Embryonic facial prominence (tissue), 1 donor: ENCODE measurements at regions not wholly inside any gene's neighbourhood (a gene's known extent, or its start where the extent isn't known, plus 50 kb on each side); places are given as distances from the start of the nearest gene placed in this dataset.

Source experiments
- DNase-seq: peaks from one replicate; pipeline ENCODE4 v3.0.0-alpha.2; 2016; ENCODE audit errors: extremely low spot score

DNA sequence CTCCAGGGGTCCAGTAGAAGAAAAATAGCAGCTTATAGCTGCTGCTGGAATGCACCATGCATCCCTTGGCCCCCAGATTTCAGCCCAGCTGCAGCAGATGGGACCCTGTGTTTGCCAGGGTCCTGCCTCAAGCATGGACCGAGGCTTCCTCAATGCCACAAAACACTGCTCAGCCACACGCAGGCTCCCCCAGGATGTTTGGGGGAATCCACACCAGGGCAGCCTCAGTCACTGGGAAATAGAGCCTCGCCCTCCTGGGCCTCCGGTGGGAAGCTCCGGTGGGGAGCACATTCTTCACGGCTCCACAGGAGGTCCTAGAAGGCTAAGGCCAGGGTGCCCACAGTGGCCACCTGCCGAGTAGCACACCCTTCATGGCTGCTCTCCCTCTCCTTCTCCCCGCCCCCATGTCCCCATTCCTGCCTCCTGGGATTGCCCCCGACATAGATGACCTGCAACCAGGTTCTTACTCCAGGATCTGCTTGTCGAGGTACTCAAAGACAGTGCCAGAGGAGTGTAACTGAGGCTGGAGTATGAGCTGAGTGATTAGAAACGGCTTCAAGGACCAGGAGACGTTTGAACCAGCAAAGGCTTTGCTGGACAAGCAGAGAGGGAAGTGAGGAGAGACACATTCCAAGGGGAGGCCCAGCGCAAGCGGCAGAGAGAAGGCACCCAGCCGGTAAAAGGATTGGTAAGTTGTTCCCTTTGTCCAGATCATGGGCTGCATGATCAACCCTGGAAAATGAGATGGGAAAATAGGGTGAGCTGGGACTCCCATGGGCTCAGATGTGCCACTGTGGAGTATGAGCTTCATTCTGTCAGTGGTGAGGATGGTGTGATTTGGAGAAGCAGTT lies 110.7 kb upstream of the UQCRFS1 start:
- no peak for DNase-seq

DNA sequence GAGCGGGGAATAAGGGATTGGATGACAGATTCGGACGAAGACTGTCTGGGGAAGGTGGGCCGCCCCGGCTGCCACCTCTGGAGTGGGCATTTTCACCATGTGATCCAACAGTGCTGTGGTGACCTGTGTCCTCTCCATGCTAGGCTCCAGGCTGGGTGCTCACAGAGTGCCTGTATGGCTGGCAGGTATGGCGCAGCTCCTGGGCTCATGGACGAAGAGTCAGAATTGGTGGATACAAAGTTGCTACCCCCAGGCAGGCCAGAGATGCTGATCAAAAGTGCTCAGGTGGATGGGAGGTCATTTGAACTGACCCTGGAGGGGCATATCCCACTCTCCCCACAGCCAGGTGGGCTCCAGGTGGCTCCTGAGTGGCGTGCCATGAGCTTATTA lies 111.3 kb upstream of the UQCRFS1 start:
- no peak for DNase-seq

DNA sequence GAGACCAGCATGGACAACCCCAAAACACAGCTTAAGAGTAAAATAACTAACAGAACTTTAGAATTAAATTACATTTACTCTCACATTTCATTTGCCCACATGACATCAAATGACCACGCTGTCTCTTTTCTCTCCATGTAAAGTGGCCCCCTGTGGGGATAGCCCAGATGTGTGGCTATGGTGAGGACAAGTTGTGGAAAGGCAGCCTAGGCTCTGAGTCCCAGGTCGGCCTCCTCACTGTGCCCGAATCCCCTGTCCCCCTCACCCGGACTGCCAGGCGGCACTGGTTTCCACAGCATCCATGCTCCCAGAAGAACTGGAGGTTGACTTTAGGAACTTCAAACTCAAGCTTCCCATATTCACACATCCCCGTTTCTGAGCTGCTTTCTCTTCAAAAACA lies 111.8 kb upstream of the UQCRFS1 start:
- no peak for DNase-seq

DNA sequence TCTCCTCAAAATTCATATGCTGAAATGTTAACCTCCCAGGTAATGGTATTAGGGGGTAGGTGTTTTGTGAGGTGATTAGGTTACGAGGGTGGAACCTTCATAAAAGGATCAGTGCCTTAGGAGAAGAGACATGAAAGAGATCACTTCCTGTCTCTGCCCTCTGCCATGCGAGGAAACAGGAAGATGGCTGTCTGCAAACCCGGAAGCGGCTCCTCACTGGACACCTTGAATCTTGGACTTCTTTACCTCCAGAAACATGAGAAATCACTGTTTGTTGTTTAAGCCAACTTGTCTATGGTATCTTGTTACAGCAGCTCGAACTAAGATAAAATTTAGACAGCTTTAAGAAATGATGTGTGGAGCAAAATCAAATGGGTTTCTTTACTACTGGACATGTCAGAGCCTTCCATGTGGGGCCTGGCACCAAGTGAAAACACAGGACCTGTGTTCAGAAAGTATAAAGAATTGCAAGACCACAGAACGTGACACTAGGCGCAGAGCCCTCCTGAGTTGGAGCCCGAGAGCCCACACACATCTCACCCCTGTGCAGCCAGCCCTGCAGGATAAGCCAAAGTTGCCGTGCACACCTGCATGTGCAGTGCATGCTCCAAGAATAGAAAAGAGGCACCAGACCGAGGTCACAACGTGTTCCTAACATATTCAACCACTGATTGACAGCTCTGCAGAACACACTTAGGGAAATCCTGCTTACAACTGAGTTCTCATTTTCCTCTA lies 112.5 kb upstream of the UQCRFS1 start:
- no peak for DNase-seq

DNA sequence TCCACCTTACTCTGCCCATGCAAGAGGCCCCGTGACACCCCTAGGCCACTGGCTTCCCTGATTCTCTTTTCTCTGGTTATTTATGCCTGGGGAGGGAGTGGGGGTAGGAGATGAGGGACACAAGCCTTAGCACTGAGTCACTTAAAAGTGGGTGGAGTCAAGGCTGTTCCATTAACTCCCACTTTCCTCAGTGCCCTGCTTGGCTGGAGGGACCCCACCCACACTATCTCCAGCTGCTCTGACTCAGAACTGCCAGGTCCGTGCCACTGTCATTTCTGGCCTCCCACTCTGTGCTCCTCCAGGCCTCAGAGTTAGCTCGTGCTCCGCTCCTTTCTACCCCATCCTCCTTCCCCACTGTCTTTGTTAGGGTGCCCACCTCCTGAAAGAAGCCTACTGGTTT lies 113.4 kb upstream of the UQCRFS1 start:
- DNase-seq, result no peak

DNA sequence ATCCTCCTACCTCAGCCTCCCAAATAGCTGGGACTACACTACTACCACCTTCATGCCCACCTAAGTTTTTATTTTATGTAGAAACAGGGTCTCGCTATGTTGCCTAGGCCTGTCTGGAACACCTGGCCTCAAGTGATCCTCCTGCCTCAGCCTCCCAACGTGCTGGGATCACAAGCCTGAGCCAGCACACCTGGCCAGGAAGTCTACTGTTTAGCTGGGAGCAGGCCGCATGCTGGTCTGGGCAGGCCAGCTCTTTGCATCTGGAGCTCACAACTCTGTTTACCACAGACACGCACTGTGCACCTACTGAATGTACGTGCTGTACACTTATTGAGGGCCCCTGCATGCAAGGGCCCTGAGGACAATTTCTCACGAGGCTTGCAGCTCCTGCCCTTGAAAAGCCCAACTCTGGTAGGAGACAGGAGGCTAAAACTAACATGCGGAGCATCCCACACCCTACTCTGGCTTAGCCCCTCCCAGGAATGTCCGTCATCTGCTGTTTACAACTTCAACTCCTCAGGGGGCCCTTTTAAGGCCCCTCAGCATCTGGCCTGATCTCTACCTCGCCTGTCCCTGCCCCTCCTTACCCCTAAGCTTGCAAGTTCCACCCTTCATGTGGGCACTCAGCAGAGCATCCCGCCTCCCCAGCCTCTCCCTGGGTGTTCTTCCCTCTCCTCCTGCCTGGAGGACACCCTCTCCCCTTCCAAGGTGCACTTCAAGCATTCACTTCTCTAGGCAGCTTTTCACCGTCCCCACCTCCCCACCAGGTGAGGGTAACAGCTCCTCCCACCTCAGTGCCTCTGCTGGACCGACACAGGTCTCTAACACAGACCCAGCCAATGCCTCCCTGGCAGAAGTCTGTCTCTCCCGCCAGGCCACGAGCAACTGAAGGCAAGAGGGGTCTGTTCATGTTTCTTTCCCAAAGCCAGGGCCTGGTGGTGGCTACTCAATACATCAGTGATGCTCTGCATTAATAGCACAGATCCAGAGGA lies 114.2 kb upstream of the UQCRFS1 start:
- DNase-seq, result no peak

DNA sequence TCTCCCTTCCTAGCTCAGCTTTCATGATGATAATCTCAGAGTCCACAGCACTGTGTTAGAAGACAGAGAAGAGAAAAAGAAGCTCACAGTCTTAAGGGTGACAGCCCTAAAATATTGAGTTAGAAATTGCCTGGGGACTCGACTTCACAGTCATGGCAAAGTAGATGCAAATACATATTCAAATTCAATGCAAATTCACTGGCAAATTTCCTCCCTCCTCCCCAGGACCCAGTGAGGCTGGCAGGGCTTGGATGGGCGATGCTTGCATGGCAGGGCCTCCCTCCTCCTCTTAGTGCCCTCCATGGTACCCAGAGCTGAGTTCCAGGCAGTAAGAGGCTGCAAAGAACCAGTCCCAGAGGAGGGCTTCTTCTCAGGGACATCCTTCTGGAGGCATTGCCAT lies 115.6 kb upstream of the UQCRFS1 start:
- no peak for DNase-seq

DNA sequence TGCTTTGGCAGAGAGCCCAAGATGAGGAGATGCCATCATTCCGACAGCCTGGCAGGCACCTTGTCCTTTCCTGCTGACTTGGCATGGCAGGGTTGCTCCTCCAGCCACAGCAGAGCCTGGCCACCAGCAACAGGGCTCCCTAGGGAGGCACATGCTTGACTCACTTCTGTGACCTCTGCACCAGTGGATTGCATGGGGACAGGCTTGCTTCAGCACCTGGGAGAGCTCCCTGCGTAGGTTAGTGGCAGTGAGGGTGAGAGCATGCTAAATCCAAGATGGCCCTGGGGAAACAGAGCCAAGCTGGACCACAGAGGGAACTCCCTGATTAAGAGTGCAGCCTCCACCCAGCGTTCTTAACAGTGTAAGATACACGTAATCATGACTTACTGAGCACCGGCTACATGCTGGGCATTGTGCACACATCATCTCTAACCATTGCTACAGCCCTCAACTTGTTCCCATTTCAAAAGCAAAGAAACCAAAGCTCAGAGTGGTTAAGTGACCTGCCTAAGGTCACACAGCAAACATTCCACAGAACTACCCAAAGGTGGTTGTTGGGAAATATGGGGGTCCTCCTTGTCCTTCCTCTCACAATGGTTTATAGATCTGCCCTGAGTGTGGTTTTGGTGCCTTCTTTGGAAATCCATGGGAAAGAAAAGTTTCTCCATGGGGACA lies 116.6 kb upstream of the UQCRFS1 start:
- DNase-seq, result no peak

DNA sequence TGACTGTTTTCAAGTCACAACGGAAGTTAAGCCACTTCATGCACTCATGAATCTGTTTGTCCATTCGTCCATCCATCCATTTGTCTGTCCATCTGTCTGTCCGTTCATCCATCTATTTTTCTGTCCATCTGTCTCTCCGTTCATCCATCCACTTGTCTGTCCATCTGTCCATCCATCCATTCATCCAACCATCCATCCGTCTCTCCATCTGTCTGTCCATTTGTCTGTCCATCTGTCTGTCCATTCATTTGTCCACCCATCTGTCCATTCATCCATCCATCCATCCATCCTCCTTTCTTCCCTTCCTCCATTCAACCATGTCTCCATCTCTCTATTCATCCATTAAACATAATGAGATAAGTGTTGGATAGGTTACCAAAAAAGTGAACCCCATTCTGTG lies 123.5 kb upstream of the UQCRFS1 start:
- DNase-seq, result no peak

DNA sequence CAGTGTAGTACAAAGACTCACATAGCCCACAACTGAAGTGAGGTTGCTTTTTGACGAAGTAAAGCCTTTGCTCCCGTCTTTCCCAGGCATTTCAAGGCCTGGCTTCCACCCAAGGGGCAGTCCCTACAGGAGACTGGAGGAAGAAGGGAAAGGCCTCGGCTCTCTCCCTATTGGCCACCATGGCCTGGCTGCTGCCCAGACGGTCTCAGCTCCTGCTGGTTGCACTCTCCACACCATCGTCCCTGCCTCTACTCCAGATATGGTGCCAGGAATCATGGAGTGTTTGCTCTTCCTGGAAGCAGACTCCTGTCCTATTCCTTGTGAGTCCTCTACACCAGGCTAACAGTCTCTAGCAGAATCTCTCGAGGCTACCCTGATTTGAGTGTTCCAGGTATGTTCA lies 124.1 kb upstream of the UQCRFS1 start:
- DNase-seq, result no peak

DNA sequence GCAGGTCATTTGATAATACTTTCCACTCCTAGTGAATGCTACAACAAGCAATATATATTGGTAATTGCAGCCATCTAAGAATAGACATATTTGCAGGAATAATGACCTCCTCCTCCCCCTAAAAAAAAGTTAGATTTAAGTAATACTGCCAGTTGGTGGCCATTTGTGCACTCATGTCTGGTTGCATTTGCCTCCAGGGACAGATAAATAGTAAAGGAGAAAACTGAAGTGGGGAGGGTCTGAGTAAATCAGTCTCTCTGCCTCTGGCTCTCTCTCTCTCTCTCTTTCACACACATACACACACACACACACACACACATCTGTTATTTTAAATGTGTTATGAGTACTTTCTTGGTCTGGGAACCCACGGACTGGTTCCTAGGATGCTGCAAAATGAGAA lies 125.5 kb upstream of the UQCRFS1 start:
- DNase-seq, result no peak

DNA sequence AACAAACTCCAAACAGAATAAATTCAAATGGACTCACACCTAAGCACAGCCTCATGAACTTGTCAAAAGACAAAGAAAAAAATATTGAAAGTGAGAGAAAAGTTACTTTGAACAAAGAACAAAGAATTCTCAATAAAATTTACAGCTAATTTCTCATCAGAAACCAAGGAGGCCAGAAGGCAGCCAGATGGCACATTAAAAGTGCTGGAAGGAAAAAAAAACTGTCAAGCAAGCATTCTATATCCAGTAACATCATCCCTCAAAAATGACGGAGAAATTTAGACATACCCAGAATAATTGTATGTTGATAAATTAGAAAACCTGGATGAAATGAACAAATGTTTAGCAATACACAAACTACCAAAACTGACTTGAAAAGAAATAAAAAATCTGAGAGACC lies 129.8 kb upstream of the UQCRFS1 start:
- no peak for DNase-seq

DNA sequence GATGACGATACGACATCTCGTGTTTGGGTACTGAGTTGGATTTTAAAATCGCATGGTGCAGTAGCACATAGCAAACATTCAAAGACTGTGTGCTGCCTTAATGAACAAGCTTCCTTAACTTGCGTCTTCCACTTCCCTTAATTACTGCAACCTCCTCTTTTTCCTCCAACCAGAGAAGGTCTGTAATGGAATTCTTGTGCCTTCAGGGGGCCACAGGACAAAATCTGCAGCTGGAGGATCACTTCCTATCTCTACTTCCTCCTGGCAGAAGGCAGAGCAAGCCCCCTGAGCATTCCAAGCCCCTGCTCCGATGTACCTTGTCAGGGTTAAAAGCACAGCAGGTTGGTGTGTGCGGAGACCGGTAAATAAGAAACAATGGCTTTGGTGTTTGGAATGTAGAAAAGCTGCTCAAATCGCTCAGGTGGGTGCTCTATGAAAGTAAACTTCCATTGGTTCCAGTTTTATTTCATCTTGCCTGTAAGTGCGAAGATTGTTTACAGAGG lies 151.3 kb upstream of the UQCRFS1 start:
- no peak for DNase-seq

DNA sequence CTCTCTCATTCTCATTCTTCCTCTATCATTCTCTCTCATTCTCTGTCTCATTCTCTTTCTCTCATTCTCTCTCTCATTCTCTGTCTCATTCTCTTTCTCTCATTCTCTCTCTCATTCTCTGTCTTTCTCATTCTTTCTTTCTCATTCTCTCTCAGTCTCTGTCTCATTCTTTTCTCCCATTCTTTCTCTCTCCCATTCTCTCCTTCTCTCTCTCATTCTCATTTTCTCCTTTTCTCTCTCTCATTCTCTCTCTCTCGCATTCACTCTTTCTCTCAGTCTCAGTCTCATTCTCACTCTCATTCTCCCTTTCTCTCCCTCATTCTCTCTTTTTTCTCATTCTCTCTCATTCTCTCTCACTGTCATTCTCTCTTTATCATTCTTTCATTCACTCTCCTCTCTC lies 152.0 kb upstream of the UQCRFS1 start:
- DNase-seq, result no peak

DNA sequence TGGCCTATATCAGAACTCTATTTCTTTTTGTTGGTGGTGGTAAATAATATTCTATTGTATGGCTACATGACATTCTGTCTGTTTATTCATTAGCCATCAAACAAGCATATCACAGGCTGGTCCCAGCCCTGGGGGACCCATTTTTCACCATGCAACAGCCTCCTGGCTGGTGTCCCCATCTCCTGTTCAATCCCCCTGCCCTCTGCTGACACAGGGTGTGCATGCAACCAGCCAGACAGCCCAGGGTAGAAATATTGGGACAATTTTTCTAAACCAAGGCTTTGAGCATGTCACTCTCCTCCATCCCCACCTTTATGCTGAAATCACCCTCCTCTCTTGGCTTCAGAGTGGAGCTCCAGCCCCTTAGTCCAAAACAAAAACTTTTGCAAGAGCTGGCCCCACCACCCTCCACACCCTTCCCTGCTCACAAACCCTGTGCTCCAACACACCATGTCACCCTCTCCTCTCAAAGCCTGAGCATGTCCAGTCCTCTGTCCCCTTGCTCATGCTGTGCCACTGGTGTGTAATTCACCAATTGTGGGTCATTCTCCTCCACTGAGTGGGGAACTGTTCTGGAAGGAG lies 153.0 kb upstream of the UQCRFS1 start:
- no peak for DNase-seq

DNA sequence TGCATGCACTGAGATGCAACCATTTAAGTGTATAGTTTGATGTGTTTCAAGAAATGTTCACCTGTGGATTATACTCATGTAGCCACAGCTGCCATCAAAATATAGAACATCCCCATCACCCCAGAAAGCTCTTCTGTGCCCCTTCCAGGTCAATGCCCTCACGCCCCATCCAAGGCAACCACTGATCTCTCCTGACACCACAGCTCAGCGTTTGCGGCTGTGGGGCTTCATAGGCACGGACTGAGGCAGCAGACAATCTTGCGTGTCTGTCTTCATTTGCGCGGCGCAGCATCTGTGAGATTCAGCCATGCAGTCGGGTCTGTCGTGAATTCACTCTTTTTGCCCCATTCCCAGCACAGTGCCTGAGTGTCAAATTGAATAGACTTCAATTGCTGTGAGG lies 153.8 kb upstream of the UQCRFS1 start:
- DNase-seq, result no peak

DNA sequence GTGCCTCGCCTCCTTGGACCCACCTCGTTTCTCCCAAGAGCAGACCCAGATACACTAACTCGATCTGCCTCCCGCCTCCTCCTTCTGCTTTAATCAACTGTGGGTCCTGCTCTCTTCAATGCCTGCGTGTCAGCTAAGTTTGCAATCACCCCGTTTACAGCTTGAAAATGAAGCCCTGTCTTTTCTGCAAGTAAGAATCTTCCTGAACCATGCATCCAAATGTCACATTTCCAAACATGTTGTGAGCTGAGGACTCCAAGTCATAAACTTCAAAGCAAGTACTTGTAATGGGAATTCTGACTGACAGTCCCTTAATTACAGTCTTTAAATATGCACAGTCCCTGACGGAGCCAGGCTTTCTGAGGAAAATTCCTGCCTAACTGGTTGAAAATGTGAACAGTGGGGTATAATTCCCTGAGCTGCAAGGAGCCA lies 154.9 kb upstream of the UQCRFS1 start:
- DNase-seq, result no peak

DNA sequence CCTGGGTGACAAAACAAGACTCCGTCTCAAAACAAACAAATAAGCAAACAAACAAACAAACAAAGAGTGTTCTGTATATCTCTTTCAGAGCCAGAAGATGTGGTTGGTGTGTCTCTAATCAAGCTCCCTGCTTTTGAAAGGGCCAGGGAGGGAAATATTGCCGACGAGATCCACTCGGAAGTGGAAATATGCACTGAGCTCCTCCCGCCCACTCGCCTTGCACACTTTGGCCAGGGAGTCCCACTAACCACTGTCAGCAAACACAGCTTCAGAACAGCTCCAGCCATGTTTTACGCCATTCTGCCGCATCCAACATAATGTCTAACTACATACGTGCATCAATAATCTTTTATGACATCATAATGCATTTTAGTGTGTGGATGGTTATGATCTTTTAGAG lies 155.5 kb upstream of the VSTM2B start:
- DNase-seq, result no peak

DNA sequence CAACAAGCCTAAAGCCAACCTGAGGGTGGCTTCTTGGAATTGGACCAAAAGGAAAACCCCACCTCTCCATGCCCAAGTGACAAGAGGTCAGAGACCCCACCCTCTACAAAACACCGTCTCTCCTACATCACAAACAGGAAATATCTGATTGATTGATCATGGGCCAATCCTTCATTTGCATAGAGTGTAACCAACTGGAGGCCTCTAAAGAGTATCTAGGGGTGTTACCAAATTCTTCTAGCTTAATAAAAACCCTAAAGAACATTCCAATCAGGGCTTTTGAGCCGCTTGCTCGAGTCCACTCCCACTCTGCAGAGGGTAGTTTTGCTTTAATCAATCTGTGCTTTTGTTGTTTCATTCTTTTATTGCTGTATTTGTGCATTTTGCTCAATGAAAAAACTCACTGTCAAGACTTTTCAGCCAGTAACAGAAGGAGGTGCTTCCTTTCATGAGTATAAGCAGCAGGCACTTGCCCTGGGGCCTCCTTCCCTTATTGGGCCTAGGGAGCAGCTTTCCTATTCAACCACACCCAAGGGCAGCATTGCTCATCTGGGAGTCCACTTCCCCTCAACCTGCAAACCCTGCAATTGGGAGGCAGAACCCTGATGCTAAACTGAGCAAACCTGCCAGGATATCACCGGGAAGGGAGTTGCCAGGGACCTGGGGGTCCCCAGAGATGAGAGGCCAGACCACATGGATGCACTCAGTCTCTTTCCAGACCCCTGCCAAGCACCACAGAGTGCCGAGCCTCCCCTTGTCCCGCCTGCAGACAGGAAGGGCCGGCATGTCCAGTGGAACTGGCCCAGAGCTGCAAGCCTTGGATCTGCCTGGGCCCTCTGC lies 154.3 kb upstream of the VSTM2B start:
- no peak for DNase-seq

DNA sequence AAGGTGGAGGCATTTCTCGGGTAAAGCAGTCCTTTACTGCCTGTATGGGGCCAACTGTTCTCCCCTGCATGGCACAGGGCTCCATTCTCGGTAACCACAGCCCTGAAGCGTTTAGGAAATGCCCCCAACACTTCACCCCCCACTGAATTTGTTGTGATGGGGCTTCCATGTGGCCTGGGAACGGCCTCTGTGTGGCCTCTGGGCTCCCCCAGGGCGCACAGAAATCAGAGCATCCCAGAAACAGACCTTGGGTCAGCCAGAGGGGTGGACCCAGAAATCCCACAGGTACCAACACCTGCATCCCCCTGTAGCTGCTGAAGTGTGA lies 153.7 kb upstream of the VSTM2B start:
- no peak for DNase-seq
